ENCODE measurements at regions not wholly inside any gene's neighbourhood (a gene's known extent, or its start where the extent isn't known, plus 50 kb on each side); places are given as distances from the start of the nearest gene placed in this dataset.

- H3K4me3 ChIP-seq, result no peak overlapping the region
- DNase-seq, result no peak
- TF ChIP-seq POLR2A (IDR thresholded peaks at IDR 0.05) (no peak), CTCF (IDR thresholded peaks at IDR 0.05) (no peak)
- WGBS, 2 donors, result 84 to 90% methylated on average over 11 to 19 of the region's 19 CpGs
- H3K27me3 ChIP-seq, result no peaks in the 10 kb centered on the region
- H3K27ac ChIP-seq, result no peak overlapping the region
- no peaks in the 10 kb centered on the region for H3K9me3 ChIP-seq
- intact Hi-C loops (cut with DNase I; ENCODE audit: low total_unique reads), result no loop called here
- no peaks in the 10 kb centered on the region for H3K36me3 ChIP-seq (ENCODE audit: low read depth, missing control alignments)
- peaks cover 7% of the 10 kb centered on the region for H3K4me1 ChIP-seq
Measured at GRCh38 chr16:85481738-85482137, 131.4 kb upstream of the GSE1 start.

GRCh38 chr16:85483424-85483823 lies 129.7 kb upstream of the GSE1 start:
- TF ChIP-seq CTCF (IDR thresholded peaks at IDR 0.05) (no peak), POLR2A (IDR thresholded peaks at IDR 0.05) (no peak)
- no peak overlapping the region for H3K4me3 ChIP-seq
- no peaks in the 10 kb centered on the region for H3K27me3 ChIP-seq
- H3K9me3 ChIP-seq, result no peaks in the 10 kb centered on the region
- peaks cover 7% of the 10 kb centered on the region for H3K4me1 ChIP-seq
- WGBS, 2 donors, result 88 to 95% methylated on average over 10 to 19 of the region's 19 CpGs
- no peak overlapping the region for H3K27ac ChIP-seq
- H3K36me3 ChIP-seq (ENCODE audit: low read depth, missing control alignments), result no peaks in the 10 kb centered on the region
- DNase-seq, result no peak
- intact Hi-C loops (cut with DNase I; ENCODE audit: low total_unique reads), result no loop called here

- H3K9me3 ChIP-seq, result no peaks in the 10 kb centered on the region
- WGBS, 2 donors, result 84 to 86% methylated on average over 22 to 30 of the region's 30 CpGs
- peaks cover 7% of the 10 kb centered on the region for H3K4me1 ChIP-seq
- no peak overlapping the region for H3K4me3 ChIP-seq
- TF ChIP-seq CTCF (IDR thresholded peaks at IDR 0.05) (no peak), POLR2A (IDR thresholded peaks at IDR 0.05) (no peak)
- intact Hi-C loops (cut with DNase I; ENCODE audit: low total_unique reads), result no loop called here
- H3K27me3 ChIP-seq, result no peaks in the 10 kb centered on the region
- H3K36me3 ChIP-seq (ENCODE audit: low read depth, missing control alignments), result no peaks in the 10 kb centered on the region
- H3K27ac ChIP-seq, result no peak overlapping the region
- no peak for DNase-seq
Measured at GRCh38 chr16:85484347-85485300, 128.5 kb upstream of the GSE1 start.

- H3K9me3 ChIP-seq, result no peaks in the 10 kb centered on the region
- peaks cover 6% of the 10 kb centered on the region for H3K4me1 ChIP-seq
- TF ChIP-seq POLR2A (IDR thresholded peaks at IDR 0.05) (no peak), CTCF (IDR thresholded peaks at IDR 0.05) (no peak)
- H3K36me3 ChIP-seq (ENCODE audit: low read depth, missing control alignments), result no peaks in the 10 kb centered on the region
- no peak overlapping the region for H3K27ac ChIP-seq
- intact Hi-C loops (cut with DNase I; ENCODE audit: low total_unique reads), result no loop called here
- 90 to 91% methylated on average over 27 to 28 of the region's 28 CpGs for WGBS, 2 donors
- DNase-seq, result no peak
- H3K4me3 ChIP-seq, result no peak overlapping the region
- H3K27me3 ChIP-seq, result no peaks in the 10 kb centered on the region
Measured at GRCh38 chr16:85485379-85485778, 127.7 kb upstream of the GSE1 start.
